Stimulated activated CD4-positive, alpha-beta T cell treated with anti-CD3 and anti-CD28 coated beads, TNF-alpha, amount 100 ng/mL, for 24 hours (primary cell): ENCODE measurements at regions not wholly inside any gene's neighbourhood (a gene's known extent, or its start where the extent isn't known, plus 50 kb on each side); places are given as distances from the start of the nearest gene placed in this dataset.

ENCODE experiments used
- DNase-seq, 3 experiments: peaks; one replicate each; pipeline ENCODE4 v3.0.0-alpha.2; 2020; ENCODE audit warnings: low read depth in 3 of 3

- DNase-seq, result no peak
Measured at GRCh38 chr6:39997101-39997635, 62.9 kb upstream of the MOCS1 start.

GRCh38 chr6:39995633-39996032, 61.4 kb upstream of the MOCS1 start:
- DNase-seq, result no peak

- no peak for DNase-seq
Measured at GRCh38 chr6:39992861-39993622, 58.8 kb upstream of the MOCS1 start.
